ENCODE measurements at regions not wholly inside any gene's neighbourhood (a gene's known extent, or its start where the extent isn't known, plus 50 kb on each side); places are given as distances from the start of the nearest gene placed in this dataset.

DNA sequence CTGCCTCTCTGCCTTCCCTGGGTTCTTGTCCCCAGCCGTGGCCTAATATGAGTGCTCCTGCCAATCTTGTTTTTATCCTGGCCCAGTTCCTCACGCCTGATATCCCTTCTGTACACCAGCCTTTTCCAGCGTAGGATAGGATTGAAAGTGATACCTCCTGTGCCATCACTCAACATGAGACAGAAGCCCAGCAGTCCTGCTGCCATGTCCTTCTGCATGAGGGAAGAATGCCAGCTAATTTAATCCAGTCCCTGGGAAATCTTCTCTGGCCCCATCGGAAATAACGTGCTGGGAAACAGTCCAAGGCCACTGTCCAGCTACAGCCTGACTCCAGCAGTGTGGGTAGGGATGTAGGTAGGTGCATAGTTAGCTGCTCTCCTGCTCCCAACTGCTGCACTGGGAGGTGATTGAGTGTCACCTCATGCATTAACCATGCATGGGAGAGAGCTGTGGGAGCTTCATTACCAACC, 92.0 kb upstream of the TPM1 start:
- H3K4me3 ChIP-seq (ENCODE audit: low read depth, low read length) = no peak overlapping the region

DNA sequence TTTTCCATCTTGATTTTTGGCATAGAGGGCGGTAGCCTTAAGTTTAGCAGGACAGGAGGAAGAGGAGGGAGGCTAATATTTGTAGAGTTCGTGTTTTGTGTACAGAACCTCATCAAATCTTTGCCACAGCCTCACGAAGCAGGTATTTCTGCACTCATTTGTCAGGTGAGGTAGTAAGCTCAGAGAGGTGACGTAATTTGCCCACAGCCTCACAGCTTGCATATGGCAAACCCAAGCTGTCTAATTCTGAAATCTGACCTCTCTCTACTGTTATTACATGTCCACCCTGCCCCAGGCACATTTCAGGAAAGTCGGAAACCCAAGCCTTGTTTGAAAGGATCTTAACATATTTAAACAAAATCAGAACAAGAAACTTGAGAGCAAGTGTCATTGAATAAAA, 91.1 kb upstream of the TPM1 start:
- H3K4me3 ChIP-seq (ENCODE audit: low read depth, low read length) = no peak overlapping the region

DNA sequence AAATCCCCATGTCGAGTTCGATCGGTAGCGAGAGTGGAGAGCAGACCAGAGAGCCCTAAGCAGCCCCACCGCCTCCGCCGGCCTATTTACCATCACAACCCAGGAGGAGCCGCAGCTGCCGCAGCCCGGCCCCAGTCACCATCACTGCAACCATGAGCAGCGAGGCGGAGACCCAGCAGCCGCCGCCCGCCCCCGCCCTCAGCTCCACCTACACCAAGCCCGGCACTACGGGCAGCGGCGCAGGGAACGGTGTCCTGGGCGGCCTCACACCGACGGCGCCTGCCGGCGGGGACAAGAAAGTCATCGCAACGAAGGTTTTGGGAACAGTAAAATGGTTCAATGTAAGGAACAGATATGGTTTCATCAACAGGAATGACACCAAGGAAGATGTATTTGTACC, 89.5 kb upstream of the TPM1 start:
- no peak overlapping the region for H3K4me3 ChIP-seq (ENCODE audit: low read depth, low read length)

DNA sequence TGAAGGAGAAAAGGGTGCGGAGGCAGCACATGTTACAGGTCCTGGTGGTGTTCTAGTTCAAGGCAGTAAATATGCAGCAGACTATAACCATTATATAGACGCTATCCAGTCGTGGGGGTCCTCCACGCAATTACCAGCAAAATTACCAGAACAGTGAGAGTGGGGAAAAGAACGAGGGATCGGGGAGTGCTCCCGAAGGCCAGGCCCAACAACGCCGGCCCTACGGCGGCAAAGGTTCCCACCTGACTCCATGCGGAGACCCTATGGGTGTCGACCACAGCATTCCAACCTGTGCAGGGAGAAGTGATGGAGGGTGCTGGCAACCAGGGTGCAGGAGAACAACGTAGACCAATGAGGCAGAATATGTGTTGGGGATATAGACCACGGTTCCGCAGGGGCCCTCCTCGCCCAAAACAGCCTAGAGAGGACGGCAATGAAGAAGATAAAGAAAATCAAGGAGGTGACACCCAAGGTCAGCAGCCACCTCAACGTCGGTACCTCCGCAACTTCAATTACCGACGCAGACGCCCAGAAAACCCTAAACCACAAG, 89.0 kb upstream of the TPM1 start:
- H3K4me3 ChIP-seq (ENCODE audit: low read depth, low read length) = no peak overlapping the region

DNA sequence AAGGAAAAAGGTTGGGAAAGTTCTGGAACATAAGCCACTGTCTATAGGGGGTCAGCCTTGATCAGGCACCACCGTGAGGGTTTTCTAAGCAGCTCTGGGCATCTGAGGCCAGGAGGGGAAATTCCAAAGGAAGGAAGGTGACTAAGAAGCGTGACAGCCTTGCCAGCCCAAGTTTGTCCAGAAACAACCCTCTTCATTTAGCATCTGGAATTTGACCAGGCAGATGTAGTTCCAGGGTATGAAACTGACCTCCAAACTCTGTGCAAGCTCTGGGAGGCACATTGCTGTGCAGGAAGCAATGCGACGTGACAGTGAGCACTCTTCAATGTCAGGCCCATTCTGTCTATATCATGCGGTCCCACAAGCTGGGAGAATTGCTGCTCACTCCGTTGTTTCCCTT, 85.4 kb upstream of the TPM1 start:
- H3K4me3 ChIP-seq (ENCODE audit: low read depth, low read length) = no peak overlapping the region

DNA sequence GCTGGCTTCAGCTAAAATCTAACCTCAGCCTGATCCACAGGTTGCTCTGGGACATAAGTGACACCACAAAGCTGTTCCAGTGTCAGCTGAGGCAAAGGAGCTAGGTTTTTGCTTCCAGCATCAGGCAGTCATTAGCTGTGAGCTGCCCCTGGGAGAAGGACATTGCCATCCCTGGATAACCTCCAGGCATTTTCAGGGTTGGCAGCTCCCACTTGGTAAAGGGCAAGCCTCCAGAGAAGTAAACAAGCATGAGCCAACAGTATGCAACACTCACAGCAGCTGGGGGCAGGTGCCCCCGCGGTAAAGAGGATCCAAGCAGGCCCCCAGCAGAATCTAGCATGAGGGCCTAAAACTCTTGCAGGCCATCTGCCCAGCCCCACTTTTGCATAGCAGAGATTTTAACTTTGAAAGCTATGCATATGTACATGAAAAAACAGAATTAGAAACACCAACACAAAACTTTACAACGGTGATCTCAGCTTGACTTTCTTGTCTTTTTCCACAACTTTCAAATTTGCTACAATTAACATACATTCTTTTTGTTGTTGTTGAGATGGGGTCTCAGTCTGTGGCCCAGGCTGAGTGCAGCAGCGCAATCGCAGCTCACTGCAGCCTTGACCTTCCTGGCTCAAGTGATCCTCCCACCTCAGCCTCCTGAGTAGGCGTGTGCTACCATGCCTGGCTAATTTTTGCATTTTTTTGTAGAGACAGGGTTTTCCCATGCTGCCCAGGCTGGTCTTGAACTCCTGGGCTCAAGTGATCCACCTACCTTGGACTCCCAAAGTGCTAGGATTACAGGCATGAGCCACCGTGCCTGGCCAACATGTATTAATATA, 83.8 kb upstream of the TPM1 start:
- no peak overlapping the region for H3K4me3 ChIP-seq (ENCODE audit: low read depth, low read length)

DNA sequence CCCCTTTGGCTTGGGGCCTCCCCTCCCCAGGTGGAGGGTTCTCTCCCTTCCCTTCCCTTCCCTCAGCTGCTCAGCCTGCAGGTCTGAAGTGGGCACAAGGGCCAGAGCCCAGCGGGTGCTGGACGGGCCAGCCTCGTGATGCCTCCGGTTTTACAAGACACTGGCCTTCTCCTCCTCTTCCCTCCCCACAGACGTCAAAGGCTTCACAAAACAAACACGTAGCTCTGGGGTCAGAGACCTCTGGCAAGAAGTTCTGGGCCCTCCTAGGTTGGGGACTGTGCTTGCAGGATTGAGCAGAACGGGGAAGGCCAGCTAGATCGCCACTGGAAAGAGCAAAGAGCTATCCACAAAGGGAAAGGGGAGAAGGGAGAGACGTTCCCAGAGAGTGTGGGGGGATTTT, 81.4 kb upstream of the TPM1 start:
- H3K4me3 ChIP-seq (ENCODE audit: low read depth, low read length) = no peak overlapping the region

DNA sequence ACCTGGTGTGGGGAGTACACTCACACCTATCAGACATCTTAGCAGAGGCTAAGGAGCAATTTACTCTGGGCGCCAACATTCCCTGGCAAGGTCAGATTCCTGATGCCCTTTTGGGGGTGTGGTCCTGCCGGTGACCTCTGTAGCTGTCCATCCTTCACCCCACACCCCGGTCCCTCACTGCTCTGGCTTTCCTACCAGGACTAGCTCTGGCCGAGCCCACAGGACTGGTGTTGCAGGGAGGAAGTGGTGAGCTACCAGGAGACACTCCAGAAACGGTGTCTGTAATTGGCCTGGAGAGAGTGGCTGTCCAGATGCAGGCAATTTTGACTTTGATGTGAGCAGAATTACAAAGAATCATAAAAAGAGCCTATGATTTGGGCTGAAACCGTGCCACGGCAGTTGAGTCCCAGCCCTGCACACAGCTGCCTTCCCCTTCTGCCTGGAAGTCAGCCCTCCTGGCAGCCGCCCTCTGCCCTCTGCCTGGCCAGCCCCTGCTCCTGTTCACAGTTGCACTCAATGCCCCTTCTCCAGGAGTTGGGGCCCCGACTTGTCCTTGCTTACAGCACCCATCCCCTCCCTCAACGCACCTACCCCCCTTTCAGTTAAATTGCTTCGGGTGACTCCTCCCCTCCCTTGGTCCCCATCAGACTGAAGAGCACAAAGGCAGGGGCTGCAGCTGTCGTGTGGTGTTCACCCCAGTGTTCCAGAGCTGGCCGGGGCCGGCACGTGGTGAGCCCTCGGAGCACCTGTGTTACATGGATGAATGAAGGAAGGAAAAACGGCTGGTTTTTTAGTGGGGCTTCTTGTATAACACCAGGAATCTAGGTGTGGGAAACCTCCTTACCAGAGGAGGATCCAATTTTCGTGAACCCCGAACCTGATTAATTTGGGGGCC, 80.2 kb upstream of the TPM1 start:
- H3K4me3 ChIP-seq (ENCODE audit: low read depth, low read length) = no peak overlapping the region

DNA sequence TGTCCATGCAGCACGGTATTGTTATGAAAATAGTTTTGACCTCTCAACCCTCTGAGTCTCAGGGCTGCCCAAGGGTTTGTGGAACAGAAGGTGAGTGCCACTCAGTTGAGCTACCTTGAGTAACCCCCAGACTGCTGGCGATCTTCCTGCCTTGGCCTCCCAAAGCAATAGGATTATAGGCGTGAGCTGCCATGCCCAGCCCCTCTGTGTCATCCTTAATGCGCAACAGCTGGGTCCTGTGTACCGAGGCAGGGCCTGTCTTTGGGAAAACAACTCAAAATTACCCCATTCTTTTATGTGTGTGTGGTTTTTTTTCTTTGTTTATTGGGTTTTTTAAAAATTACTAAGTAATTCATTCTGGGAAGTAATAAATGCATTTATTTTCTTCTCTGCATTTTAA, 78.3 kb upstream of the TPM1 start:
- H3K4me3 ChIP-seq (ENCODE audit: low read depth, low read length) = no peak overlapping the region

DNA sequence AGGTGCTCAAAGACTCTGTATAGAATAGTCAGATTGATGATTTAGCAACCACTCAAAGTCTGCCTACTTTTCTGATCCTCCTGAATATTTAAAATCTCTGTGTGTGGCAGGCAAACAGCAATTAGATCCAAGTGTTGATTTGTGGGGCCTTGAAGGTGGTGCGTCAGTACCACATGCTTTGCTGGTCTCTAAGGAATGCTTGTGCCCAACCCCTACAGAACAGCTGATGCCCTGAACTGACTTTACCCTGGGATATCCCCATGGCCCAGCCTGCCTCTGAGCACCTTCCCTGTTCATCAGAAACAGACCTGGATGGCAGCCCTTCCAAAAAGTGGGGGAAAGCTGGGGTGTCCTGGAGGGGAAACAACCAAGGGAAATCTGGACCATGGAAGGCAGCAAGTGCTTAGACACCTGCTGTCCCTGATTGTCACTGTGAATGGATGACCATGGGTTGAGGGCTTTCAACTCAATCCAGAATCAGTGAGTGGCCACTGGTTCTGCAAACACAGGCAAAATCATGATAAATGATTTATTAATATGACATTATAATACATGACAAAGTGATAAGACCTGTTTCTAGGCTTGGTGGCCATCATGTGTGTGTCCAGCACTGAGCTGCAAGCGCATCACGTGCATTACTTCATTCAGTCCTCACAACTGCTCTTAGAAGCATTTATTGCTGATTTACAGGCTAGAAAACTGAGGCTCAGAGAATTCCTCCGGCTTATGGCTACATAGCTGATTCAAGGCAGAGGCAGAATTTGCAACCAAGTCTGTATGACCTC, 76.1 kb upstream of the TPM1 start:
- H3K4me3 ChIP-seq (ENCODE audit: low read depth, low read length) = no peak overlapping the region

DNA sequence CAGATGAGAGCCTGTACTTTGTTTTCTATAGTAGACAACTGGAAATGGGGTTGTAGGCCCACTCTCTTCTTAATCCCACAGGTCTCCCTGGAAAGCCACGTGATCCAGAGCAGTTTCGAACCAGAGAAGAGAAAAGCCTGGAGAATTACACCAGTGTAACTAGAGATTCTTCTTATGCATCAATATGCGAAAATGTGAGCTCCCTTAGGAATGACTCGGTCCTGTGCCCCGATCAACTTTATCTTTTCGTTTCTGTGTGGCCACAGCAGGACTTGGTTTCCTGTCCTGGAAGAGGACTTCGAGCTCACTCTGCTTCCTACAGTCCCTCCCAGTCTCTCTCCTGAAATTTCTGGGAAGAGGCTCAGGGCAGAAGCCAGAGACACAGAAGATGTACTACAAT, 73.8 kb upstream of the TPM1 start:
- no peak overlapping the region for H3K4me3 ChIP-seq (ENCODE audit: low read depth, low read length)

DNA sequence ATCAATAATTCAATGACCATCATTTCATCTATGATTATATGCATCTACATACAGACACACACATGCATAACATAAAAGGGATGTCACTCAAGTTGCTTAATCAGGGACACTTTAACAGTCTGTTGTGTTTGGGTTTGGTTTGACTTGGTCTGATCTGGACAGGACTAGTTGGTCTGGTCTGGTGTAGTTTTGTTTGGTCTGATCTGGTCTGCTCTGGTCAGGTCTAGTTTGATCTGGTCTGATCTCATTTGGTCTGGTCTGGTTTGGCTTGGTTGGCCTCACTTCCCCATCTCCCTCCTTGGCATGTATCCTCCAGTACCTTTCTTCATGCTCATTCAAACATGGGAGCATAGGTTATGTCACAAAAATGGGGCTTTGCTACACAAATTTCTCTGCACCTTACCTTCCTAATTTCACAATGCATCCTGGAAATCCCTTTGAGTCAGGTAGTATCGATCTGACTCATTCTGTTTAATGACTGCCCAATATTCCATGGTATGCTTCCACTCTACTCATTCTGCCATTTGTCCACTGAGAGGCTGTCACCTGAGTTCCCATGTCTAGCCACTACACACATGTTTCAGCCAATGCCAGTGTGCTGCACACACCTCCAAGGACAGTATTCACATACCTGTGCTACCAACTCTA, 73.0 kb upstream of the TPM1 start:
- H3K4me3 ChIP-seq (ENCODE audit: low read depth, low read length) = no peak overlapping the region

DNA sequence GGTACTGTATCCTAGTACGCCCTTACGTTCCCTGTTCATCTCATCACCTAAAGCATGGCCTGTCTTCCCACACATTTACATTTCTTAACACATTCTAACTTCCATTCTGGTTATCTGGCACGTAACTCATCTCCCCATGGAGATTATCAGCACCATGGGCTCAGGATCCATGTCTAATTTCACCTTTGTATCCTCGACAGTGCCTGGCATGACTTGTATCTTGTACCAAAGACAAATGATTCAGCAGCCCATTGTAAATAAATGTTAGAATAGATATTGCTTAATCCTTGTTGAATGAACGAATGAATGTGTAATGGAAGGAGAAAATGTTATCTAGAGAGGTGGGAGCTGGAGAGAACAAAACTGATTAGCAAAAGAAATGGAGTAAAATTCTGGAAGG, 69.7 kb upstream of the TPM1 start:
- no peak overlapping the region for H3K4me3 ChIP-seq (ENCODE audit: low read depth, low read length)

DNA sequence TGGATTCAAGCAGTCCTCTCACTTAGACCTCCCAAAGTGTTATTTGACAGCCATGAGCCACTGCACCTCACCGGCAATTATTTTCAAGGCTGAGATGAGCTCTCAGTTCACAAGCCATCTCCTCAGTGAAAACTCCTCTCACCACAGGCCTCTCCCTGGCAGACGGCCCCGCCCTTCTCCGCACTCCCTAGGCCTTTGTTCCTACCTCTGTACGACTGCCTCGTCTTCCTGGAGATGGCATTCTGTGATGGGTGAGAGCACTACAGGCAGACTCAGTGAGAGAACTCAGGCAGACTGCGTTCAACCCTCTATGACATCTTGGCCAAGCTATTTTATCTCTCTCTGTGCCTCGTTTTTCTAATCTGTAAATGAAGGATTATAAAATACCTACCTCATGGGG, 67.0 kb upstream of the TPM1 start:
- H3K4me3 ChIP-seq (ENCODE audit: low read depth, low read length) = no peak overlapping the region

DNA sequence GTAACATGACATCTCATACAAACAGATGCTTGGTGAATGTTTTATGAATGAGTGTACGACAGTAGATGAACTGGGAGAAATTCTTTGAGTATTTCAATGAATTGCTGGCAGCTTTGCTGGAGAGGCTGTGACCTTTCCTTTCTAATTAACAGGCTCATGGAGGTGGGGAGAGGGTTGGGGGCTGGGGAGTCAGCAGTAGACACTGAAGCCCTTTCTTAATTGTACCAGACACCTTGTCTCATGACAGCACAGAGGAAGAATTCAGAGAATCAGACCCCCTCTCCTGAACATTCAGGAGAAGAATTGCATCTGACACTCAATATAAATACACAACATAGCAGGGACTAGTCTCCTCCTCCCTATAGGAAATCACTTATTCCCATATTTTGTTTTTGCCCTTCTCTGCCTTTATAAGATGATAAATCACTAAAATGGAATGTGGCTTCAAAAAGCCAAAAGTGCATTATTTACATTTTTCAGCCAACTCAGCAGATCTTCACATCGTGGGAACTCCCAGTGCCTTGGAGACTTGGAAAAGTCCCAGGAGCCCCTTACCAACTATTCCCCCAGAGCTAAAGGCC, 66.2 kb upstream of the TPM1 start:
- H3K4me3 ChIP-seq (ENCODE audit: low read depth, low read length) = no peak overlapping the region

DNA sequence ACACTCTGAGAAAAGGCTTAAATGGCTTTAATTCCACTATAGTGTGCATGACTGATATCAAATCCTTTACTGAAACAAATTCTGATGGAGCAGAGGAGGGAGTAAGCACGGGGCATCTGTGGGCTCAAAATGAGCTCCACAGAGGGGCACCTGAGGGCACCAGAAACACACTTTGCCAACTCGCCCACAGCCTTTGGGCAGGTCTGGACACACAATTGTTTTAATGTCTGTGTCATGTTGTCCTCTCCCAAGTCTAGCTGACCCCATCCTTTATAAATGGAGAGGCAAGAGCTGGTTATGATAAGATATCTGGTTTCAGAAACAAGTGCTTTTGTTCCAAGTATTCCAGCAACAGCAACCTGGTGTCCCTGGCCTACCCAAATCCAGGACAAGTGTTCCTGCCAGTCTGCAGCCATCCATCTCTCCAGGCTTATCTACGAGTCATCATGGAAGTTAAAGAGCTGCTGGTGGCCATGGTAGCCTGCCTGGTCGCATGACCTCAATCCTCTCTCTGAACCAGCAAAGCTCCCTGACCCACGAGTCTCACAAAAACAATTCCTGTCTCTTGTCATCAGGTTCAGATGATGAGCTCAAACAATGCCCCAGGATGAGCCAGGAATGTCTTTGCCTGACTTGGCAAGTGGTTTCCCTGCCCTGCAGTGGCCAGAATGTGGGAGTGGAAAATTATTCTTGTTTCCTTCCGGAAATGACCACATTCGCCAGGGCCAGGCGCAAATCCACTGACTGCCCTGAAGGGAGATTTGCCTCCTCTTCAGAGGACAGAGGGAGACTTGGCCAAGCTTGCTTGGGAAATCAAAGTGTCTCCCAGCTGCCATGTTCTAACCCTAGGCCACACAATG, 64.4 kb upstream of the TPM1 start:
- H3K4me3 ChIP-seq (ENCODE audit: low read depth, low read length) = no peak overlapping the region

DNA sequence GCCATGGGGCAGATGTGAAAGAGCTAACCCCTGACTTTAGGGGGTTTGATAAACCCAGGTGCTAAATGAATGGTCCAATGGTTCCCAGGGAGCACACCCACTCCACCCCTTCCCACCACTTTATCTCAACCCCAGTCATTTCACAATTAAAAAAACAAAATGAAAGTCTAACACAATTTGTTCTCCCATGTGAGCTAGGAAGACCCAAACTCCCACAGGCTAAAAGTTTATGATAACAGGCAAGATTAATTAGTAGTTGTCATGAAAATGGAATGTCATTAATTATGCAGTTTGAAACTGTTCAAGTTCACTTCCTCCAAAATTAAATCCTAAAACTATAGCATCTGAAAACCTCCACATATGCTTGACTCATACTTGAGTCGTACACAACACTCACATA, 63.3 kb upstream of the TPM1 start:
- H3K4me3 ChIP-seq (ENCODE audit: low read depth, low read length) = no peak overlapping the region

DNA sequence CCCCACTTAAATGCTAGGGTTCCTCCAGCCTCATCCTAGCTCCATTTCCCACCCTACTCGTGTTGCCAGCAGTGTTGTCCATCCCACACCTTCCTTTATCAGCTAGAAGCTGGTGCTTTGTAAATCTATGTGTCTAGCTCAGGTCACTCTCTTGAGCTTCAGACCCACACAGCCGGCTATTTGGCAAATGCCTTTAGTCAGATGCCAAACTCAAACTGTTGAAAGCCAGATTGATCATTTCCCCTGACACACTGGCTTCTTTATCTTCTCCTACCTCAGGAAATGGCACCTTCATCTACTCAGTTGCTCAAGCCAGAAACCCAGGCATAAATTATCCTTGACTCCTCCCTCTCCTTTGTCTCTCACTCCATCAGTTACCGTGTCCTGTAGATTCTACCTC, 61.5 kb upstream of the TPM1 start:
- no peak overlapping the region for H3K4me3 ChIP-seq (ENCODE audit: low read depth, low read length)

DNA sequence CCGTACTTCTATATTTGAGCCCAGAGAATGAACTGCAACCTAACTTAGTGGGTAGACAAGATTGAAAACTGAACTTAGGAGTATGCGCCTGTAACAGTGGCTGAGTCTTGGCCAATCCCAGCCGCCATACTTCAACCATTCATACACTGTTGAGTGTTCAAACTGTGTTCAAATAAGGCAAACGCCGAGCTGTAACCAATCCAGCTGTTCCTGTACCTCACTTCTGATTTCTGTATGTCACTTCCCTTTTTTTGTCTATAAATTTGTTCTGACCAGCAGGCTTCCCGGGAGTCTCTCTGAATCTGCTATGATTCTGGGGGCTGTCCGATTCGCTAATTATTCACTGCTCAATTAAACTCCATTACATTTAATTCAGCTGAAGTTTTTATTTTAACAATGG, 58.6 kb upstream of the TPM1 start:
- no peak overlapping the region for H3K4me3 ChIP-seq (ENCODE audit: low read depth, low read length)
